ENCODE measurements at regions not wholly inside any gene's neighbourhood (a gene's known extent, or its start where the extent isn't known, plus 50 kb on each side); places are given as distances from the start of the nearest gene placed in this dataset.

DNA sequence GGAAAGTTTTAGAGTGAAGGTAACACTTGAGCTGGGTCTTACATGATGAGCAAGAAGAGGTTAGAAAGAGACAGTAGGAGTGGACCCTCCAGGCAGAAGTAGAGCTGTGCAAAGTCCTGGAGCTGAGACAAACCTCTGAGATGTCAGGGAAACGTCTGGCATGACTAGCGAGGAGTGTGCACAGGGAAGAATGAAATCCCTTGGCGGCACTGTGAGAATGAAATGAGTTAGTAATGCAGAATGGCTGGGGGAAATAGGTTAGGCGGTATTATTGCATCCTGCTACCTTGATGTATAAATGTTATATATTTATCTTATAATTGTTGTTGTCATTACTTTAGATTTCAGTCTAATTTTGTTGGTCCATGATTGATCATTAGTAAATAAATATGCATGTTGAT is 457.9 kb upstream of the CCL2 start:
- no peak for DNase-seq

- no peak for DNase-seq
These were observed 456.8 kb upstream of the CCL2 start for GRCh38 chr17:33798308-33798707.

DNA sequence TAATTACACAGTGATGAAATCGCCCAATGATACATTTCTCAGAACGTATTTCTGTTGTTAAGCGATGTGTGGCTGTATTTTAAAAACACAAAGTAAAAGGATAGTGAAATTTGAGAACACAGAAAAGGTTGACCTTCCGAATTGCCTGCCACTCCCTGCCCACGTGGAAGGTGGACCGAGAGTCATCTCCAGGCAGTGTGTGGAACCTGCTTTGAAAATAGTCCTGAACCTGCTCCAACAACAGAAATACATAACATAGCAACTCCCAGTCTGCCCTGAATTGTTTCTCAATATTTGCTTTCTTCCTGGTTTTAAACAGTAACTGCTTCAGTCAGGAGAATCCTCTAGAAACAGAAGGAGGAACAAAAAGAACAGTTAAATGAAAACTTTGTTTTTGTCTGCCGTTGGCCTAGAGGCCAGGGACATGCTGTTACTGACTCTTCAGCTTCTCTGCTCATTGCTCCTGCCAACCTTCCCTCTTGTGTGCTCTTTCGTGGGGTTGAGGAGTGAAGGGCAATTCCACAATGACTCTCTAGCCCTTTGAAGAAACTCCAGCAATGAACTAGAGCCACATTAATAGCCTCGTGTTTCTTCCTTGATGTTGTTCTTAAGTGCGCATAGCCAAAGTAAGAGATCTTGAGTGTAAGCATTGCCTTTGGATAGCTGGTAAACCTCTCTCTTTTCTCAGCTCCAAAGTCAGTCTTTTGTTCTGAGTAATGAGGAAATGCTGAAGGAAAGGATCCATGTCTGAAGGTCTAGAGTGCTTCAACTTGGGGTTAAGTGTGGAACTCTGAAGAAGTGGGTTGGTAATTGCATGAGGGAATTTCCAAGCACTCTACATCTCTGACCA is 452.5 kb upstream of the CCL2 start:
- no peak for DNase-seq

DNA sequence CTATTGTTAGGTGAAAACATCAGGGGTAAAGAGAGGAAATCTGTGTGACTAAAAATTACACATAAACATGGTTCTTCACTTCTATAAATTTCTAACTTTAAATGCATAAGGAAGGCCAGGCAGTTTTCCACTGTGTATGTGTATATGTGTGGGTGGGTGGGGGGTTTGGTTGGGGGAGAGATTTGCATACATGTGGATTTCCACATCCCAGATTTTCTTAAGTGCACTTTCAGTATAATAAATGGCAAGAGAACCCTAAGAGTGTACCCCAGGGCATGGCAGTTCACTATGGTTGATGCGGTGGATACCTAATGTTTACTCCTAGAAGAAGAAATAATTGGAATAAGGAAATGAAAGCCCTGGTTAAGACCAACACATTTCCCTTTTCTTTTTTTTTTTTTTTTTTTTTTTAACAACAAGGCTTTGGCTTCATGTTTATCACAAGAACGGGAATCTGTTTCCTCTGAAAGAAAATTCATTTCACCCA is 451.8 kb upstream of the CCL2 start:
- no peak for DNase-seq

DNA sequence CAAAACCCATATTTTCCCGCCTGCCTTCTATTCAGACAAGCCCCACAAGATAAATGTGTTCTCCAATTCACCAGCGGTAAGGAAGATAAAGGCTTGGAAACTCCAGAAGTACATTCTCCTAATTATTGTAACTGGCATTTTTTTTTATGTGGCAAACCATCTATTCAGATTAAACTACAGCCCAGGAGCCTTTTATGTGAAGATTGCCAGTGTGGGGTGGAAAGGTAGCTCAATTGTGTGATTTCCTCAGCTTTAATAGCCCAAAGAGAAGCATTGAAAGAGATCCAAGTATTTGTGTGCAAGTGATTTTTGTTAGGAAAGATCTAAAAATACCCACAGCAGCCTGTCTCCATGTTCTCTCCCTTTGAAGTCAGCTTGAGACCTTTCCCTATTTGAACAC is 451.4 kb upstream of the CCL2 start:
- no peak for DNase-seq

GRCh38 chr17:33804401-33804800 is 450.7 kb upstream of the CCL2 start:
- no peak for DNase-seq

DNA sequence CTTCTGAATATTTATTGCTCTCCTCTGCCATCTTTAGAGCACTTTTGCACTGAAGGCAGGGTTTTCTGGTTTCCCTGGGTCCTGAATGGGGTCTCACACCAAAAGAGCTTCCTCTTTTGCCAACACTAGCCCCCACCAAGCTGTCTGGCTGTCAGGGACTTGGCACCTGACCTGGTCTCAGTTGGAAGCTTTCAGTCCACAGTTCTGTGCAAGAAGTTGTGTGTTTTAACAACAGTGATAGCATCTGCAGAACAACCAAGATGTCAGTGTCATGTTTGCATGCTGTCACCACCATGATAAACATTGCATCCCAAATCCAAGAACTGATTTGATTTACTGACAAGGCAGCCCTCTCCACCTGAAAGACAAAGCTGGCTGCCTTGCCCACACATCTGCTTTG is 448.5 kb upstream of the CCL2 start:
- DNase-seq: no peak

GRCh38 chr17:33809748-33810147 is 445.3 kb upstream of the CCL2 start:
- no peak for DNase-seq

- no peak for DNase-seq
These were observed 443.9 kb upstream of the CCL2 start for GRCh38 chr17:33811004-33811760.

DNA sequence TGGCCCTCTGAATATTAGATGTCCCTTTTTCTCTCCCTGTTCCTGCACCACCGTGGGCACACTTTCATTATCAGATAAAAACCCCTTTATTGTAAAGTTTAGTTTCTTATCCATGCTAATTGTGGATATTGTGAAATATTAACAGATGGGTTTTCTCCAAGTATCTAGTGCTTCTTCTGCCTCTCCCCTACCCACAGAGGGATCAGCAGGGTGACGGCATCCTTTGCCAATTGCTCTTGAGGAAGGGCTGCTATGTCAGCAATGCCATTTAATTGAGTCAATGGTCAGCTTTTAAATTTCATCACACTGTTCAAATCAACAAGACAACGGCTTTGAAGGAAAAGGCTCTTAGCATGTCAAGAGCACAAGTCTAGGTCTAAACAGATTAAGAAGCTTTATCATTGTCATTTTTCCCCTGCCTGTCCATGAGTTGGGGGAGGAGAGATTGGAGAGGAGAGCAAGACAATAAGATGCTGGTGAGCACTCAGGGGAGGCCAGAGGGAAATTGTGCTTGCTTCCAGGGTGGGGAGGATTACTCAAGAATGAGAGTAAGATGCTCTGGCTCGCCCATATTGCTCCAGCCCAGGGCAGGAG is 443.0 kb upstream of the CCL2 start:
- no peak for DNase-seq

DNA sequence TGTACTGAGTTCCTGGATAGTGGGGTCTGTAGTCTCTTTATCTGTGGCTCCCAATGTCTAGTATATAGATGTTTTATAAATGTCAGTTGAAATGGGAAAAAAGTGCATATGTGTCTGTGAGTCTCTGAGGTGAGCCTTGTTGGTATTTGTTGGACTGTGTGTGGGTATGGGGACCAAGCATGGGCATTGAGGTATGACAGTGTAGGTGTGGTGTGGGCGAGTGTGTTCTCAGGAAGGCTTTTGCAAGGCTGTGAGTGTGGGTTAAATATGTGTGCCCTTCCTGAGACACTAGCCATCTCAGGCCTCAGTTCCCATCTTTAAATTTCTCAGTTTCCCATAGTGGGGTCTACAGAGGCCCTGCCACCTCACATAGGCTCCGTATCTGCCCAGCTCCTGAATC is 440.2 kb upstream of the CCL2 start:
- no peak for DNase-seq

- DNase-seq: no peak
These were observed 439.0 kb upstream of the CCL2 start for GRCh38 chr17:33816036-33816435.

DNA sequence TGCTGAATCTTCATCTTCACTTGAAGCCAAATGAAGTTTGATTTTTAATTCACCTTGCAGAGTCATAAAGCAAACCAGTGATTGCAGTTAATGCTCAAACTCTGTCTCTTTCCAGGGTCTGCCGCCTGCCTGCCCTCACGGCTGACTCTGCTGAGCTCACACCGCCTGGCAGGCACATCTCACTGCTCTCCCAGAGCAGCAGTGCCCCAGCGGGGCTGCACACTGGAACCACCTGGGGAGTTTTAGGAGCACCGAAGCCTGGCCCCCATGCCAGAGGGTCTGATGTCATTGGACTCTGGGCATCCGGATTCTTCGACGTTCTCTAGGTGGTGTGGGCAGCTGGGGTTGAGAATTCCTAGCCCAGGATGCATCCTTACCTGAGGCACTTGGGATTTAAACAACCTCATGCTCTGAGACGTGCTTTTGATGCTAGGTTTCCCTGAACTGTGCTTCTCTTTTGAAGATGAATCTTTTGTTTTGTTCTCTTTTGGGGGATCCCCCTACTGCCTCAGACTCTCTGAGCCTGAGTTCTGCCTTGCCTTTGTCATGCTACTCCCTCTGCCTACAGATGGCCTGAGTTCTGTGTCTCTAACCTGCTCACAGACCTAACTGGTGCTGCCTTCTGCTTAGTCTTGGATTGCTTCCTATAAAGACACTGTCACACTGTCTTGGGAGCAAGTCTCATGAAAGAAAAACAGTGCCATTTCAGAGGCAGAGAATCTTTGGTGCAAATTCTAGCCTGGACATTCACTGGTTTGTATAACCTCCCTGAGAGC is 438.1 kb upstream of the CCL2 start:
- DNase-seq: no peak

GRCh38 chr17:33819539-33819938 is 435.5 kb upstream of the CCL2 start:
- DNase-seq: no peak

GRCh38 chr17:33832262-33832661 is 422.8 kb upstream of the CCL2 start:
- no peak for DNase-seq

DNA sequence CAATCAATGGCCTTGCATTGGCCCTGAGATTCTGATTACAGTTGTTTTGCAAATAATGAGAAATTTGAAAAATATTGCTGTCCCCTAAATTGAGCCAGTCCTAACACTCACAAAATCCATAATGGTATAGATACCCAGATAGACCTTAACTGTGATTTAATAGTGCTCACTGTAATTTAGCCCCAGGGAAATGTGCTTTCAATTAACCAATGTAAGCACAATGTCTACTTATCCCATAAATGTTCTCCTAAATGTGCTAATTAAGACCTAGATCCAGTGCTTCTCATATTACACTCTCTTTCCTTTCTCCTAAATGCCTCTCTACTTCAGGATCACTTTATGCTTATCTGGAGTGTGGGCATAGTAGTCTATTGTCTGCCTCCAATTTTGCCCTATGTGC is 417.8 kb upstream of the CCL2 start:
- DNase-seq: no peak

DNA sequence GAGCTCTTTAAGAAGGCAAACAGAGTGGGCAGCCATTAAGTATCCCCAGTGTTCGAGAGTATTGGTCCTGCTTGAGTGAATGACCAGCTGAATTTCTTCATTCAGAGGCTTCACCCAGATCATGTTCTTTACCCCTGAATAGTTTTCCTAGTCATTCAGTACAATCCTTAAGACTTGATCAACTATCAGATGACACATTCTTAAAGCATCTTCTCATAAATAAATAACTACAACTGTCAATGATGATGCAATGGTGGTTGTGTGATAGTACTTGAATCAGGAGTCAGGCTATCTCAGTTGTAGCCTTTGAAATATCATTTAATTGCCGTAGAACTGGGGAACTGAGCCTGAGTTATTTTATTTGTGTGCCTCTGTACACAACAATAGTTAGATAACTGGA is 416.8 kb upstream of the CCL2 start:
- no peak for DNase-seq

GRCh38 chr17:33847900-33848299 is 407.2 kb upstream of the CCL2 start:
- no peak for DNase-seq

DNA sequence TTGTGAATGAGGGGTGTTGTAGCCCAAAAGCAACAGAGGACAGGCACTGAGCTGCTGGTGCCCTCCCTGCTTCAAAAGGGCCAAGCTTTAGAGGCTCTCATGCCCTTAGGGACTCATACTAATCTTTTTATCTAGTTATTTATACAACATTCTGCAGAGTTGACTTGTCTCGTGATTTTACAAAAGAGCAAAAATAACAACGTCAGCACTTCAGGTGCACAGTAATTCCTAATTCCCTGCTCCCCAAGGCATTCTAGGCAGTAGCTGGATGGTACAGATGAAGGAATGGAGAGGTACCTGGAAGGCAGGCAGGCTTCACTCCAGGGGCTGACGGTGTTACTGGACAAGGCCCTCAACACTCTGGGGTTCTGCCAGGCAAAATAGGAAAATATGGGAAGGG is 406.7 kb upstream of the CCL2 start:
- no peak for DNase-seq

DNA sequence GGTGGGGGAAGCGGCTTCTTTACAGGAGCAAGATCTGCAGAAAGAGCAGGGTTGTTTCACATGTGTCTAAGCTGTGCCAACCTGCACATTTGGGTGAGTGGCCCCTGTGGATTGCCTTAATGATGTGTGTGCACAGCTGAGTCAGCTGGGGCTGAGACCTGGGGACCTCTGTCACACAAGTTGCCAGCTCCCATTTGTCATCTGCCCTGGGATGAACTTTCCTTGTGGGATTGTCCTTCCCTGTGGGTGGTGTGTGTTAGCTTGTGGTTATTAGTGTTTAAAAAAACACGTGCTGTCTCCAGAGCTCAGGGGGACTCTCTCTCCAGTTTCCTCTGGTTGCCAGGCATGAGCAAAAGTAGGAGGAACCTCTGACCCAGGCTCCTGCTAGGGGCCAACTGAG is 400.5 kb upstream of the CCL2 start:
- no peak for DNase-seq

GRCh38 chr17:33858121-33858520 is 397.0 kb upstream of the CCL2 start:
- no peak for DNase-seq

GRCh38 chr17:33858682-33859081 is 396.4 kb upstream of the CCL2 start:
- DNase-seq: no peak

Data from activated CD4-positive, alpha-beta T cell treated with anti-CD3 and anti-CD28 coated beads, Interleukin-2, amount 50 U/mL, for 4 hours (primary cell).